ENCODE measurements at regions not wholly inside any gene's neighbourhood (a gene's known extent, or its start where the extent isn't known, plus 50 kb on each side); places are given as distances from the start of the nearest gene placed in this dataset.

GRCh38 chr4:36704289-36704688, 422.9 kb downstream of the DTHD1 start:
- TF ChIP-seq CTCF (IDR thresholded peaks at IDR 0.05; ENCODE audit: low read depth, low read length): no peak
- no peak for TF ChIP-seq POLR2A (IDR thresholded peaks at IDR 0.05; ENCODE audit: extremely low read depth, insufficient read length)

All from NB4 (cell line).